Amygdala (tissue), 56 donors: ENCODE measurements at regions not wholly inside any gene's neighbourhood (a gene's known extent, or its start where the extent isn't known, plus 50 kb on each side); places are given as distances from the start of the nearest gene placed in this dataset.
"Not testable (repeated sequence)": the region's sequence is repeated elsewhere in the genome, so short reads cannot be mapped to it uniquely, and the experiment has no call there.

Experiments used
- DNase-seq, 56 donors: peaks; one replicate each; lab custom pipeline; 2025; lab: John Stamatoyannopoulos, UW

DNA sequence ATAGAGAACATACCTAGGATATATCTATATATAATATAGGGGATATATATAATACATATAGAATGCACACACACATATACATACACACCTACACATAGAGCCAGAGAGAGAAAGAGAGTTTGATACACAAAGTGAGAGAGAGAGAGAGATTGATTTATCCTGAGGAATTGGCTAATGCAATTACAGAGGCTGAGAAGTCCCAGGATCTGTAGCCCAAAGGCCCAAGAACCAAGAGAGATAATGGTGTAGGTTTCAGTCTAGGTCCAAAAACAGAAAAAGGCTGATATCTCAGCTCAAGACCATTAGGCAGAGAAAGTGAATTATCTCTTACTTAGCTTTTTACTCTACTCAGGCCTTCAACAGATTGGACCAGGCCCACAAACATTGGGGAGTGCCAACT lies 715.0 kb upstream of the LCORL start:
- no peak for DNase-seq

DNA sequence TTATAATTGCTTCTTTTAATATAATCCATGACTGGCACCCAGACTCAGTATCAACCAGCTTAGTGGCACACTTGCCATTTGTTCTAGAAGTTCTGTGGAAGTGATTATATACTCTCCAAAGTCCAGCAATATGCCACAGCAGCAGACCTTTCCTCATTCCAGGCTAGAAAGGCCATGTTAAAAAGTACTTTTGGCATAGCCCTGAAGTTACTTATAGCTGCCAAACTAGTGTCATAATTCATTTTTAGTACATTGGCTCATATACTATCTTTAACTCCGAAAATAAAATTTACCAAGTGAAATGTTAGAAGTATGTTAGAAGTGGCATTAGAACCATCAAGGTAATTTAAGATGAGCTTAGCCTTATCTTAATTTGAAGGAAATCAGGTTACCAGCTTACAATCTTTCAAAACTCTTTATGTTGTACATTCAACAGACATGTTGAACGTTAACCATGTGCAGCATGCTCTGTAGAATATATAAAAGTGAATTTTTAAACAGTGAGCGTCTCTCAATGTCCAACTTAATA lies 714.2 kb upstream of the LCORL start:
- DNase-seq = no peak

DNA sequence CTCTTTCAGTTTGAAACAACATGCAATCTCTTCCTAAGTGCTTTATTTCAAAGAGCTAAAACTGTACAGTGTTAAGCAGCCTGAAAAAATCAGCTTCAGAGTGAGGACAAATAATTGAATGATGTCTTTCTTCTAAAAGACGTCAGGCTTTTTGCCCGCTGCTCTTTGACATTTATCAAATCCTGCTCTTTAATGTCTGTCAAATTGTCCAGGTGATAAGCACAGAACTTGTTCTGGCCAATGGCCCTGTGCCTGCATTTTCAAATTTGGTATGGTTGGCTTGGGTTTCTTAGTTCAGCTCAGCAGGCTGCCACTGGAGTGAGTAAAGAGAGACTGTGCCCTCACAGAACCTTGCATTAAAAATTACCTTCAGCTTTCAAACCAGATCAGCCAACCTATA lies 712.9 kb upstream of the LCORL start:
- no peak for DNase-seq

DNA sequence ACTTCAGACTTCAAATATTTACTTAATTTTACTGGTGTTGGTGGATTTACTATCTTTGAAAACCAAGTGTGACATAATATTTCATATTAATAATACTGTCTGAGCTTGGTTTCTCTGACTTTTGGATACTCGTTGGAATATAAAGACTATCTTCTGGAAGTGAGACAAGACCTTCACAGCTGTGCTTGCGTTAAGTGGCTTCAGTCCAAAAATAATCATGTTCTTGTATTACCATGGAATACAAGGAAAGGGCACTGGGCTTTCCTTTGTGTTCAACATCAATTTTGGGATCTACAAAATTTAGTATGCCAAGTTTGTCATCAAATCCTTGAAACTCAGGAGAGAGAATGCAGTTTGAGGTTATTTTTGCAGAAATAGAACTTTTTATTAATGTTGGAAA lies 712.4 kb upstream of the LCORL start:
- DNase-seq = no peak

DNA sequence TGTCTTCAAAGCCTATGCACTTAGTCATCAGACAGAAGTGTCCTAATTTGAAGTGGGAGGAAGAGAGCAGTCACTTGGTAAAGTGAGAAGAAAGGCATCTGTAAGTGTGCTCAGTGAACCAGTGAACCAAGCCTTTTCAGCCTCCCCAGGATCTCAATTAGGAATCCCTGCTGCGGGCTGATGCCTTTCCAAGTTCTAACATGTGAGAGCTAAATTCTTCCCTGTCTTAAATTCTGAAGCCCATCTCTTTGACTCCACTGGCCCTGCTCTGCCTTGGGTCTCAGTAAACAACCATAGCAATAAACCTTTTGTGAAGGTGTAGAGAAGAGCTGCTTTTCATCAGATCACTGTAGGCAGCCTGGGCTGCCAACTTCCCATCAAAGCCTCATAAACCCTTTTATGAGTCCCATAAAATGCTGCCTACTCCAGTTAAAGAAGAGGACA lies 701.2 kb upstream of the LCORL start:
- no peak for DNase-seq

DNA sequence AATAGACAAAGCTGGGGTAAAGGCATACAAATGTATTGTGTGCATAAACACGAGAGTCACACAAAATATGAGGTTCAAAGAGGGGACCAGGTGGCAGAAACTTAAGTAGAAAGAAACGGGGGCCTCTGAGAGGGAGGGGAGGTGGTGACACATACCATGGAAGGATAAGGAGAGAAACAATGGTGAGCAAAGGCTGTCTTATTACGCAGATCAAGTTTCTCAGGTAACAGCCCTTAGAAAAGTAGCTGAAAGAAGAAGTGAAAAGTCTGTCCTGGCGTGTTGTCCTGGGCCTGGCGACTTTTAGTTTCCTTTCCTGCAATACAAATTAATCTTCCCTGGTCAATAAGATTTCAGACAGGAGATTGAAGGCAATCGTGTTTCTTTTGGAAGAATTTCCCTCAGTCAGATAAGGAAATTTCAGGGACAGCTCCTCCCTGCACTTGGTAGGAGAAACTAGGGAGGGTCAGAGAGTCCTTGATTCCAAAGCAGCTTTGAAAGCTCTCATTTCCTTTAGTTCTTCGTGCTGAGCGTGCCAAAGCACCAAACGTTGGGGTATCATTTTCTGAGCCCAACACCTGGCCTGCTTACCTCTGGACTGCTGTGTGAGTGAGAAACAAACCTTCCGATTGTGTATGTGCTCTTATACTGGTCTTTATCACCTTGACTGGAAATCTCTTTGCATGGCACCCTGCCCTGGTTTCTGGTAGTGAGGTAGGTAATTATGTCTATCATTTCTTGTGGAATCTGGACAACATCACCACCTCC lies 676.7 kb upstream of the LCORL start:
- no peak for DNase-seq

DNA sequence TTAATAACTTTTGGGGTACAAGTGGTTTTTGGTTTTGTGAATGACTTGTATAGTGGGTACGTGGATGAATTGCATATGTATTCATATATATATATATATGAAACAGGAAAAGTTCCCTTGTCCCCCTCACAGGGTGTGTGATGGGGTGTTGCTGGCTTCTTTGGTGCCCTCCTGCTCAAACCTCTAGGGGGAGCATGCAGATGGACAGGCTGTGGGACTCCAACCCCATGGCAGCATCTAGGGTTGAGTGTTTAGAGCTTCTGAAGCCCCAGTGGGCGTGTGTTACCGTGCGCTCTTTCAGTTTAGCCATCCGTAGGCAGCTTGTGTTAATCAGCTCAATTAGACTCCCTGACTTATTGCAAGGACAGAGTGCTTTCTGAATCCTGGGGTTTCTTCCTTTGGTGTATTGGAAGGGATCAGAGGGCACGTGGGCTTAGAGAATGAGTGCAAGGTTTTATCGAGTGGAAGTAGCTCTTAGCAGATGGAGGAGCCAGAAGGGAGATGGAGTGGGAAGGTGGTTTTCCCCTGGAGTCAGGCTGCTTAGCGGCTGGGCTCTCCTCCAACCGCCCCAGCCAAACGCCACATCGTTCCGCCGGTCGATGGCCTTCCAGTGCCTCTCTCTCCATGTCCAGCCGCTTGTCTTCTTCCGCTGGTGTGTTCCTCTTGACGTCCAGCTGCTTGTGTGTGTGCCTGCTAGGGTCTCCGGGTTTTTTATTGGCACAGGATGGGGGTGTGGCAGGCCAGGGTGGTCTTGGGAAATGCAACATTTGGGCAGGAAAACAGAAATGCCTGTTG lies 674.4 kb upstream of the LCORL start:
- DNase-seq = peak in 1 of 56 donors; percentile 1

DNA sequence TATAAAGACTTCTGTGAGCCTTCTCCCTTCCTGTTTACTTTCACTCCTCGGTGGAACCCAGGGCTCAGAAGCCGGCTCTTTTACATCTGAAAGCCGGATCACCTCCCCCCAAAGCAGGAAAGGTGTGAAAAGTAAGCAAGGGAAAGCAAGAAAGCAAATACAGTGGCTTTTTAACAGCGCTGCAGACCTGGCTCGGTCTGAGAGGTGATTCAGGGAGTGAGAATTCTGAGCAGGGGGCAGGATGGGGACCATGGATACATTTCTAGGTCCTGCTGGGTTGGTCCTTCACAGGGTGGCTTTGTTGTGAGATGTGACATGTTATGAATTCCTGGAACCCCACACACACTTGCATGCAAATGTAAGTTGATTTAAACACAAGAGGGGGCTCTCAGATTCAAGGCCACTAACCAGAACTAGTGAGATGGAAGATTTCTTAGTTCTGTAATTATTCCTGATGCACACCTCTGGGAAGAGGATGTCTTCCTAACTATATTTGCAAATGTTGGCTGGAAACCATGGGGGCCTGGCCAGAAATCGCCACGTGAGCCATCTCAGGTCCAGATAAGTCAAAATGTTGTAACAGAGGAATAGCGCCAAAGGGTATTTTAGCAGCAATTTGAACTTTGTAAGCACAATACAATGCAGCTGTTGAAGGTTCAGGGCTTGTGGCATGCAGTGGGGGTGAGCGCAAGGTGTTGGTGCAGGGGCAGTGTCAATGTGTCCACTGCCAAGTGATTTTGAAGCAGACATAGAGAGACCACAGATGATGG lies 670.1 kb upstream of the LCORL start:
- no peak for DNase-seq

DNA sequence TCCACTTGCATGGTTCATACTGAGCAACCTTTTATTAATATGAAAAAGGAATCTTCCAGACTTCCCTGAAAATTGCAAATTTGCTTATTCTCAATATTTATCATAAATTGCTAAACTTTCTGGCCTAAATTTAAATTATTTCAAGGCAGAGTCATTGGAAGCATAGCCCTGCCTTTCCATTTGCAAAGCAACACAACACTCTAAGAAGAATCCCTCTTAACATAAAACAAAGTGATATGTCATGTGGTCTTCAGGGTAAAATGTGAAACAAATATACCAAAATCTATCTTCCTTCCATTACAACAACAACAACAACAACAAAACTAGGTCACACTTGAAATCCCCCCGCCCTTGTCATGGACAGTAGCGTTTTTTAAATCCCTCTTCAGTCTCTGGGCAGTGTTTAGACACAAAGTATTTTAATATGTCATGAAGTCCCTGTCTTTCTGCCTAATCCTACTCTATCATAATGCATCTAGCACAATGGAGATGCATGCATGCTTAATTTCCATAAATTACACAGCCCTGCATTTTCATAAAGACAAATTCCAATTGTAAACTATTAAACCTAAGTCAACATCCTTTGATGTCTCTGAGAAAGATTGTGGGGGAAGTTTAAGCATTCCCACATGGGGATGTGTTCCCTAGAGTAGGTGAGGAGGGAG lies 668.9 kb upstream of the LCORL start:
- DNase-seq = no peak

DNA sequence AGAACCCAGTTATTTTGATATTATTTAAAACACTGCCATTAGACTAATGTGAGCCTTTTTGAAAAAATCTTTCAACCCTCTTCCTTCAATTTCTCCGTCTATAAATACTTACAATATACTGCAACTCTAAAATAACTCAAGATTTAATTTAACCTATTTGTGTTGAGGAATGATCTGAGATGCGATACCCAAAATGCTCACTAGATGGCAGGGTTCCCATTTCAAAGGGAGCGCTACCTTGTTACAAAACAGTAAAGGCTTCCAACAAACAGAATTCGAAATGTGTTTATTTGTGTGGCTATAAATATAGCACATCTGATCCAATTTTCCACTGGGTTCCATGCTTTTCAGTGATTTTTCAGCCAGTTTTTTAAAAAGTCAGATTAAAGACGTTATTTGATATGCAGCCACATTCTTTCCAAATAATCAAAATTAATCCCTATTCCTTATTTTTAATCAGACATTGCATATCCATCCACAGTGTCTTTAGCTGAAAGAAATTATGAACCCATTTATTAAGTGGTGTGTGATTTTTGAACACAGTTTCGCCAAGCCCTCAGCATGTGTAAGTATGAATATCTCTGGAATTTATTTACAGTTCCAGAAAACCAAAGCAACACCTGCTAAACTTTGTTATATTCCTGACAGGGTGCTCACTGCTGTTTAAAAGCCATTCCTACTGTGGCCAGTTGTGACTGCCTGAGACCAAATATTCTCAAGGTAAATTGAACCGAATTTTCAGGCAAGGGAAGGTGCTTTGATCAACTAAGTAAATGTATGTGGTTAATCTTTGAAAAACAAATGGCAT lies 668.0 kb upstream of the LCORL start:
- peak in 37 of 56 donors; percentile 0 to 84 (median 9) for DNase-seq

DNA sequence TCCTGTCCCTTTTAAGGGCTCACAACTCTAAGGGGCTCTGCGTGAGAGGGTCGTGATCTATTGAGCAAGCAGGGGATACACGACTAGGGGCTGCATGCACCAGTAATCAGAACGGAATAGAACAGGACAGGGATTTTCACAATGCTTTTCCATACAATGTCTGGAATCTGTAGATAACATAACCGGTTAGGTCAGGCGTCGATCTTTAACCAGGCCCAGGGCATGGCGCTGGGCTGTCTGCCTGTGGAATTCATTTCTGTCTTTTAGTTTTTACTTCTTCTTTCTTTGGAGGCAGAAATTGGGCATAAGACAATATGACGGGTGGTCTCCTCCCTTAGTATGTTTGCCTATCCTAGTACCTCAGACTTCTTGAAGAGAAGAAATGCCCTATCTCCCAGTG lies 666.8 kb upstream of the LCORL start:
- DNase-seq = not testable (repeated sequence)

DNA sequence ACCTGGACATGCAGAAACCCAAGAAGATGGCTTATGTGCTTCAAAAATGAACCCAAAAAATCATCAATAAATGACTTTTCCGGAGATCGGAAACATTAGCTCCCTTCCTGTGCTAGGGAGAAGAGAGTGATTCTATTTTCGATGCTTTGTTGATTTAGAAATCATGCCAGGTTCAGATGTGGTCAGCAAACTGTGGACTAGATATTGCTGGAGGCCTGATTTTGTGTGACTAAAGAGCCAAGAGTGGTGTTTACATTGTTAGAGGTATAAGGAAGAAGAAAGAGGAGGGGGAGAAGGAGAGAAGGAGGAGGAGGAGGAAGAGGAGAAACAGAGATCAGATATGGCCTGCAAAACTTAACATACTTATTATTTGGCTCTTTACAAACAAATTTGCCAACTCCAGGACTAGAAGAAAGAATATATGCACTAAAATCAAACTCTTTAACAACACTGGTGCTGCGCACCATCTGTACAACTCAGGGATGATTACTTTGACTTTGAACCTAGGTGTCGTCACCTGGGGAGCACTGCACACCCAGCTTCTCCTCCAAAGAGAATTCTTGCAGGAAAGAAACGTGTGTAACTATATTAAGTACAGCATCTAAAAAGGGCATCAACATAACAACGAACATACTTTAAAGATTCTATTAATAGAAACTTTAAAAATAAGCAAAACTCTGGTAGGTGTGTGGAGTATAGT lies 664.9 kb upstream of the LCORL start:
- DNase-seq = no peak

DNA sequence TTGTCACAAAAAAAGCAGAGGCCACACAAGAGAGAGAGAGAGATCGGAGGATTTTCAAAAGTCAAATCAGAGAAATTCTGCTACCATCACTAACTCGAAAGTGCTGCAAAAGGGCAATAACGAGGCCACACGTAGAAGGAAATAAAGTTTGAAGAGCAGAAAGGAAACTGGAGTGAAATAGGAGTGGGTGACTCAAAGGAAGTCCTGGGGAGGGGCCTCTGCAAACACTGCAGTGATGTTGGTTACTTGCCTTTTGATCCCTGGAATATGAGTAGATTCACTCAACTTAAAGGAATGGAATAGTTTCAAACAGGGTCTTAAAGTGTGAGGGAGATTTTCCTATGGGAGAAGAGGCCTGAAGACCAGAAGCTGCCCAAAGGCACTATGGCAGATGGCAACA lies 663.4 kb upstream of the LCORL start:
- DNase-seq = no peak

DNA sequence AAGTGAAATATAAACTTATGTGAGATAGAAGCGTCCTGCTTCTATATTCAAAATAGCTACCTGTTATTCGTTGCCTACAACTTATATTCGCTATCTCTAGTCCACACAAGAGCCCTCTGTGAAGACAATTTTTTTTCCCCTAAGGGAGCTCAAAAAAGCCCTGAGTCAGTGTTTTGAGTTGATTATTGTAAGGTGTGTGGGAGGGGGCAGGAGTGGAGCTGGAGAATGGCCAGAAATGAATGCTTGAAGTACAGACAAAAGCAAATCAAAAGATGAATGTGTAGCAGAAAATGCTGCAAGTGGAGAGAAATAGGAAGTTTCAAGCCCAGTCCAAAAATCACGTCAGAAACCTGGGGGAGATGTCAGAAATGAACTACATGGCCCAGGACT lies 655.0 kb upstream of the LCORL start:
- no peak for DNase-seq

DNA sequence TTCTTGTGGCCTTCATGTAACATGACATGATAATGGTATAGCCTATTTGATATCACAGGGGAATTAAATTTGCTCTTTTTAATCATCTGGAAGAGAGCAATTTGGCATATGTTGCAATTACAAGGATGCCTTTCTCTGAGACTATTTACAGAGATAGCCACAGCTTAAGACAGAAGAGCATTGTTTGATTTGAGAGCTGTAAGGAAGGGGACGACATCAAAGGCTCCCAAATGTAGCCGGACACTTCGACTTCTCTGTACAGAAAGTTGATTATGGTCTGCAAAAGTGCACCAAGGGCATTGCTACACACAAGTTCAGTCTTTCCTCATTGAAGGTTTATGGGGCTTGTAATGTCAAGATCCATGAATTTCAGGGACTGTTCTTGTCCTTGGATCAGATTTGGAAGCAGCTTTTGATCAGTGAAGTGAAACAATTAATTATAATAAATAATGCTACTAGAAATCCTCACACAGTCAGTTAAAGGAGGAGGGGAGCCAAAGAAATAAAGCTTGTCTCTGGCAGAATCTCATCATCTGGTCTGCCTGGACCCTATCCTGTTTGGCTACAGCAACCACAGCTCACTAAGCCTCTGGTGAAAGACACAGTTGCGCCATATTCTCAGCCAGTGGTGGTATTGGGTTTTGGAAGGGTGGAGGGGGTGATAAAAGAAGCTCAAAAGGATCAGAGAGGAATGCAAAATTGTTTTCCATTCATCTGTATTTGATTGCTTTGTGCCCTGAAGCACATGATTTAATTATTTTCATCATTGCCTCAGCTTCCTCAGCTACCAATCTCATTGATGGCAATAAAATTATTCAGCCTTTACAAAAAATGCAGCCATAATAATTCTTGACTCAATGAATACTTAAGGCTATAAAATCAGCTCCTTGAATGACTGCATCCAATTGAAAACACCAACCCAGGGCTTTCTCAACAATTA lies 654.3 kb upstream of the LCORL start:
- no peak for DNase-seq

DNA sequence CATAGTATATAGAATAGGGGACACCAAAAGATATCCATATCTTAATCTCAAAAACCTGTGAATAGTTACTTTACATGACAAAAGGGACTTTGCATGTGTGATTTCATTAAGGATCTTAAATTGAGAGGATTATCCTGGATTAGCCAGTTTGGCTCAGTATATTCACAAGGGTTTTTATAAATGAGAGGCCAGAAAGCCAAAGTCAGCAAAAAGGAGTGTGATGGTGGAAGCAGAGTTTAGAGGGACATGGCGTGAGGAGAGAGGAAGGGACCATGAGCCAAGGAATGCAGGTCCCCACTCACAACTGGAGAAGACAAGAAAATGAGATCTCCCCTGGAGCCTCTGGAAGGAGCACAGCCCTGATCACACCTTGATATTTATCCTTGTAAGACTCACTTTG lies 648.5 kb upstream of the LCORL start:
- DNase-seq = no peak

DNA sequence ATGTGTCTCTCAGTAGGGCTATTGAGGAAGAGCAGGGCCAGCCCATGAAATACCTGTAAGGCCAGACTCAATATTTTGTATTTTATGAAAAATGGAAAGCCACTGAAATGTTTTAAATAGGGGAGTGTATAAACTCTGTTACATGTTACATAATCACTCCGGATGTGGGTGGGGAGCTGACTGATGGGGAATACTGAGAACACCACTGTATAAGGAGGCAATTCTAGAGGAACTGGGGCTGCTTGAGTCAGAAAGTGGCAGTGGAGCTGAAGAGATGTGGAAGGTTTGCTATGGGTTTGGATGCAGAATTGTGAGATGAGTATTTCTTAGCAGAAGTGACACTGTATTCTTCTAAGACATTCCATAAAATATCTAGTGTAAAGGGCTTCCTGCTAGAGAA lies 647.8 kb upstream of the LCORL start:
- DNase-seq = no peak

DNA sequence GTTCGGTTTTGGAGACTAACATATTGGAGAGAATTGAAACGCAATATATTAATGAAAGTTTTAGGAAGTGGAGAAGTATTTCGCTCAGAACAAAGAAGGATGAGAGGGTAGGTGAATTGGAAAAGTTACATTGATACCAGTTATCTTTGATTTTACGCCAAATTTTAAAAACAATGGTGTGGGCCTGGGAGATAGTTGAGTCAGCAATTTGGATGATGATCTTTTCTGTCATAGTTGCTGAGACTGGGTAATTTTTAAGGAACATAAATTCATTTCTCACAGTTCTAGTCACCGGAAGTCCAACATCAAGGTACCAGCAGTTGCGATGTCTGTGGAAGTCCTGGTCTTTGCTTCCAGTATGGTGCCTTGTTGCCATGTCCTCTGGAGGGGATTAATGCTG lies 644.8 kb upstream of the LCORL start:
- no peak for DNase-seq
